ENCODE measurements at regions not wholly inside any gene's neighbourhood (a gene's known extent, or its start where the extent isn't known, plus 50 kb on each side); places are given as distances from the start of the nearest gene placed in this dataset.

DNA sequence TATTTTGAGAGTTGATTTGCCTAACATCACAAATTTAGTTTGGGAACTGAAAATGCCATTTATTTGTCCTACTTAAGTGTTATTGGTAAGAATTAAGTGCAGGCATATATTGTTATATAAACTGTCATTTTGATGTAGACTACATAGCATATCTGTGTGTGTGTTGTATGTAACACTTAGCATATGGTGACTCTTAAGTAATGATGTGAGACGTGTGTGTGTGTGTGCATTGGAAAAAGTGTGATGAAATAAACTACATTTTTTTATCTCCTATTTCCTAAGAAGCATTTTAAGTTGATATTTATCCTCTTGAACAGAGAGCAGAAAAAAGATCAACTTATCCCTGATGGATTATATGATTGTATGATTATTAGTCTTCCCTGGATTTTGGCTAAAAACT lies 588.2 kb upstream of the SUCLG2 start:
- H3K27ac ChIP-seq (ENCODE audit: low read depth in 2 of 2, low read length in 1 of 2), result no peak overlapping the region
- H3K27me3 ChIP-seq (ENCODE audit: insufficient read depth), result no peaks in the 10 kb centered on the region
- no peaks in the 10 kb centered on the region; the same call in 1 of the 2 replicates for H3K9me3 ChIP-seq
- no peaks in the 10 kb centered on the region for H4K20me1 ChIP-seq (ENCODE audit: insufficient read depth)
- no peaks in the 10 kb centered on the region for H3F3A ChIP-seq (replicated peaks; ENCODE audit: insufficient read depth)
- no peak overlapping the region for H3K4me3 ChIP-seq (ENCODE audit: low read depth in 2 of 2, low read length in 1 of 2)
- H3K9ac ChIP-seq, result no peak overlapping the region
- no peaks in the 10 kb centered on the region for H3K36me3 ChIP-seq (replicated peaks in 1 of 2; ENCODE audit: control insufficient read depth in 1 of 2, insufficient read depth in 2 of 2, low read length in 1 of 2)
- TF ChIP-seq, protein P1, sequence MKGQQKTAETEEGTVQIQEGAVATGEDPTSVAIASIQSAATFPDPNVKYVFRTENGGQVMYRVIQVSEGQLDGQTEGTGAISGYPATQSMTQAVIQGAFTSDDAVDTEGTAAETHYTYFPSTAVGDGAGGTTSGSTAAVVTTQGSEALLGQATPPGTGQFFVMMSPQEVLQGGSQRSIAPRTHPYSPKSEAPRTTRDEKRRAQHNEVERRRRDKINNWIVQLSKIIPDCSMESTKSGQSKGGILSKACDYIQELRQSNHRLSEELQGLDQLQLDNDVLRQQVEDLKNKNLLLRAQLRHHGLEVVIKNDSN (IDR thresholded peaks at IDR 0.05; ENCODE audit: borderline replicate concordance, low read depth), result no peak
- TF ChIP-seq POLR2AphosphoS5 (IDR thresholded peaks at IDR 0.05; ENCODE audit: low read depth, low read length) (no peak), TAF1 (IDR thresholded peaks at IDR 0.05; ENCODE audit: borderline replicate concordance, low read depth, low read length) (no peak), FOXM1 (IDR thresholded peaks at IDR 0.05; ENCODE audit: low read depth) (no peak), SIN3A (IDR thresholded peaks at IDR 0.05; ENCODE audit: borderline replicate concordance, low read depth, low read length) (no peak), SMC3 (IDR thresholded peaks at IDR 0.05; ENCODE audit: low read depth, low read length) (no peak), GATA2 (CRISPR knock-in tag; IDR thresholded peaks at IDR 0.05) (no peak), FOXJ3 (CRISPR knock-in tag; IDR thresholded peaks at IDR 0.05) (no peak), FOSL2 (IDR thresholded peaks at IDR 0.05; ENCODE audit: borderline replicate concordance, low read depth) (no peak), RAD21 (IDR thresholded peaks at IDR 0.05; ENCODE audit: low read length) (no peak), NRF1 (IDR thresholded peaks at IDR 0.05; ENCODE audit: low read depth, low read length) (no peak), CHD2 (IDR thresholded peaks at IDR 0.05; ENCODE audit: low read length, partially characterized antibody) (no peak), NFIC (IDR thresholded peaks at IDR 0.05; ENCODE audit: borderline replicate concordance) (no peak), TCF12 (IDR thresholded peaks at IDR 0.05) (no peak), TEAD4 (IDR thresholded peaks at IDR 0.05; ENCODE audit: borderline replicate concordance, insufficient read depth) (no peak), EZH2phosphoT487 (IDR thresholded peaks at IDR 0.05; ENCODE audit: borderline replicate concordance, low read depth) (no peak), JUND (IDR thresholded peaks at IDR 0.05) (no peak)
- TF ChIP-seq, protein P2, sequence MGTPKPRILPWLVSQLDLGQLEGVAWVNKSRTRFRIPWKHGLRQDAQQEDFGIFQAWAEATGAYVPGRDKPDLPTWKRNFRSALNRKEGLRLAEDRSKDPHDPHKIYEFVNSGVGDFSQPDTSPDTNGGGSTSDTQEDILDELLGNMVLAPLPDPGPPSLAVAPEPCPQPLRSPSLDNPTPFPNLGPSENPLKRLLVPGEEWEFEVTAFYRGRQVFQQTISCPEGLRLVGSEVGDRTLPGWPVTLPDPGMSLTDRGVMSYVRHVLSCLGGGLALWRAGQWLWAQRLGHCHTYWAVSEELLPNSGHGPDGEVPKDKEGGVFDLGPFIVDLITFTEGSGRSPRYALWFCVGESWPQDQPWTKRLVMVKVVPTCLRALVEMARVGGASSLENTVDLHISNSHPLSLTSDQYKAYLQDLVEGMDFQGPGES (IDR thresholded peaks at IDR 0.05; ENCODE audit: low read depth, low read length), result no peak
- POLR2A ChIA-PET, result no interaction called here
- H3K4me2 ChIP-seq, result no peak overlapping the region
- WGBS (ENCODE audit: low lambda C conversion rate), result 0% methylated on average over 1 of the region's 1 CpG
- H3K9me2 ChIP-seq, result no peaks in the 10 kb centered on the region
- H3K4me1 ChIP-seq (ENCODE audit: control insufficient read depth in 1 of 2, insufficient read depth in 2 of 2, low read depth in 1 of 2, low read length in 1 of 2), result no peaks in the 10 kb centered on the region
- no peaks in the 10 kb centered on the region for H3K79me2 ChIP-seq (ENCODE audit: insufficient read depth)
- DNase-seq, result no peak
- CTCF ChIA-PET, result no interaction called here
- H2AFZ ChIP-seq (ENCODE audit: low read depth), result no peak overlapping the region

DNA sequence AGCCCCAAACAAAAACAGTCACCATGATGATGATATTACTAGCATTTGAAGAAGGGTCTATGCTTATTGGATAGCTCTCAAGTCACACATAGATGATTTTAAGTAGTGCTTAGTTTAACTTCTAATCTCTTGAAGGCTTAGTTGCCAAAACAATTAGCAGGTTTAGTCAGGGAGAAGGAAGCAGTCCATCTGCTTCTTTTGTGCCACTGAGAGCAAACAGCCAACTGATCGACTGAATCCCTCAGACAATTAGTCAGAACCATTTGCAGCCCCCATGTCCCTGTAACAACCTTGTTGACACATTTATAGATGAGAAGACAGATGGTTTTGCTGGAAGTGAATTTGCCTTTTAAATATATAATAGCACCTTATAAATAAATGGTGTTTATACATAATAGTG lies 585.1 kb upstream of the SUCLG2 start:
- no peaks in the 10 kb centered on the region for H3F3A ChIP-seq (replicated peaks; ENCODE audit: insufficient read depth)
- H3K4me2 ChIP-seq, result no peak overlapping the region
- POLR2A ChIA-PET, result no interaction called here
- H3K4me3 ChIP-seq (ENCODE audit: low read depth in 2 of 2, low read length in 1 of 2), result no peak overlapping the region
- no peak overlapping the region for H2AFZ ChIP-seq (ENCODE audit: low read depth)
- no peaks in the 10 kb centered on the region for H4K20me1 ChIP-seq (ENCODE audit: insufficient read depth)
- 0% methylated on average over 1 of the region's 1 CpG for WGBS (ENCODE audit: low lambda C conversion rate)
- no peak overlapping the region for H3K27ac ChIP-seq (ENCODE audit: low read depth in 2 of 2, low read length in 1 of 2)
- no peaks in the 10 kb centered on the region; the same call in 1 of the 2 replicates for H3K9me3 ChIP-seq
- H3K79me2 ChIP-seq (ENCODE audit: insufficient read depth), result no peaks in the 10 kb centered on the region
- CTCF ChIA-PET, result no interaction called here
- H3K27me3 ChIP-seq (ENCODE audit: insufficient read depth), result no peaks in the 10 kb centered on the region
- DNase-seq, result no peak
- H3K4me1 ChIP-seq (ENCODE audit: control insufficient read depth in 1 of 2, insufficient read depth in 2 of 2, low read depth in 1 of 2, low read length in 1 of 2), result no peaks in the 10 kb centered on the region
- no peak overlapping the region for H3K9ac ChIP-seq
- H3K9me2 ChIP-seq, result no peaks in the 10 kb centered on the region
- H3K36me3 ChIP-seq (replicated peaks in 1 of 2; ENCODE audit: control insufficient read depth in 1 of 2, insufficient read depth in 2 of 2, low read length in 1 of 2), result no peaks in the 10 kb centered on the region
- TF ChIP-seq GATA2 (CRISPR knock-in tag; IDR thresholded peaks at IDR 0.05), result no peak
- TF ChIP-seq, protein P2 (IDR thresholded peaks at IDR 0.05; ENCODE audit: low read depth, low read length), result no peak
- TF ChIP-seq GABPA (IDR thresholded peaks at IDR 0.05; ENCODE audit: low read depth), result no peak
- TF ChIP-seq FOXM1 (IDR thresholded peaks at IDR 0.05; ENCODE audit: low read depth), result no peak
- no peak for TF ChIP-seq MXI1 (IDR thresholded peaks at IDR 0.05; ENCODE audit: low read depth, low read length)
- TF ChIP-seq, protein P3, sequence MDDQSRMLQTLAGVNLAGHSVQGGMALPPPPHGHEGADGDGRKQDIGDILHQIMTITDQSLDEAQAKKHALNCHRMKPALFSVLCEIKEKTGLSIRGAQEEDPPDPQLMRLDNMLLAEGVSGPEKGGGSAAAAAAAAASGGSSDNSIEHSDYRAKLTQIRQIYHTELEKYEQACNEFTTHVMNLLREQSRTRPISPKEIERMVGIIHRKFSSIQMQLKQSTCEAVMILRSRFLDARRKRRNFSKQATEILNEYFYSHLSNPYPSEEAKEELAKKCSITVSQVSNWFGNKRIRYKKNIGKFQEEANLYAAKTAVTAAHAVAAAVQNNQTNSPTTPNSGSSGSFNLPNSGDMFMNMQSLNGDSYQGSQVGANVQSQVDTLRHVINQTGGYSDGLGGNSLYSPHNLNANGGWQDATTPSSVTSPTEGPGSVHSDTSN (IDR thresholded peaks at IDR 0.05), result no peak
- TF ChIP-seq SMC3 (IDR thresholded peaks at IDR 0.05; ENCODE audit: low read depth, low read length), result no peak
- no peak for TF ChIP-seq MEF2A (IDR thresholded peaks at IDR 0.05; ENCODE audit: borderline replicate concordance, low read depth)
- no peak for TF ChIP-seq POLR2AphosphoS5 (IDR thresholded peaks at IDR 0.05; ENCODE audit: low read depth, low read length)
- TF ChIP-seq CHD2 (IDR thresholded peaks at IDR 0.05; ENCODE audit: low read length, partially characterized antibody), result no peak
- TF ChIP-seq SIN3A (IDR thresholded peaks at IDR 0.05; ENCODE audit: borderline replicate concordance, low read depth, low read length), result no peak
- no peak for TF ChIP-seq NFIC (IDR thresholded peaks at IDR 0.05; ENCODE audit: borderline replicate concordance)
- TF ChIP-seq FOXJ3 (CRISPR knock-in tag; IDR thresholded peaks at IDR 0.05), result no peak
- TF ChIP-seq USF2 (IDR thresholded peaks at IDR 0.05; ENCODE audit: borderline replicate concordance, low read depth, low read length), result no peak
- no peak for TF ChIP-seq RAD21 (IDR thresholded peaks at IDR 0.05; ENCODE audit: low read length)
- TF ChIP-seq TCF12 (IDR thresholded peaks at IDR 0.05), result no peak
- TF ChIP-seq JUND (IDR thresholded peaks at IDR 0.05), result no peak
- no peak for TF ChIP-seq TAF1 (IDR thresholded peaks at IDR 0.05; ENCODE audit: borderline replicate concordance, low read depth, low read length)
- no peak for TF ChIP-seq NRF1 (IDR thresholded peaks at IDR 0.05; ENCODE audit: low read depth, low read length)
